ENCODE measurements at regions not wholly inside any gene's neighbourhood (a gene's known extent, or its start where the extent isn't known, plus 50 kb on each side); places are given as distances from the start of the nearest gene placed in this dataset.

DNA sequence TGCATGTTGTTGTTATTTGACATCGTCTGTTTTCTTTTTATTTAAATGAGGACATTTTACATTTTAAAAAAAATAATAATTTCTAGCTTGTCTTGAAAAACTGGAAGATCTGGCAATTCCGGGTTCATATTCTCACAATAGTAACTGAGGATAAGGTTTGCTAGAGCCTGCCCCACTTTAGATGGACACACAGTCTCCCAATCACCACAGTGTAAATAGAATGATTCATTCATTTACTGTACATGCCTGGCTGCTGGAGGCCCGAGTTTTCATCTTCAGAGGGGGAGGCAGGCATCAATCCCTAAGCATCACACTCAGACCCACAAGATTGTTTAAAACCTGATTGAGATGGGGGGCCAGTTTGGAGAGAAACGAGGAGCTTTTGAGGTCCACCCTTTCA lies 2039.7 kb upstream of the WWC1 start:
- no peak overlapping the region for H3K27ac ChIP-seq
- TF ChIP-seq ZFX (IDR thresholded peaks at IDR 0.05; ENCODE audit: borderline replicate concordance): no peak
- TF ChIP-seq, protein P1, sequence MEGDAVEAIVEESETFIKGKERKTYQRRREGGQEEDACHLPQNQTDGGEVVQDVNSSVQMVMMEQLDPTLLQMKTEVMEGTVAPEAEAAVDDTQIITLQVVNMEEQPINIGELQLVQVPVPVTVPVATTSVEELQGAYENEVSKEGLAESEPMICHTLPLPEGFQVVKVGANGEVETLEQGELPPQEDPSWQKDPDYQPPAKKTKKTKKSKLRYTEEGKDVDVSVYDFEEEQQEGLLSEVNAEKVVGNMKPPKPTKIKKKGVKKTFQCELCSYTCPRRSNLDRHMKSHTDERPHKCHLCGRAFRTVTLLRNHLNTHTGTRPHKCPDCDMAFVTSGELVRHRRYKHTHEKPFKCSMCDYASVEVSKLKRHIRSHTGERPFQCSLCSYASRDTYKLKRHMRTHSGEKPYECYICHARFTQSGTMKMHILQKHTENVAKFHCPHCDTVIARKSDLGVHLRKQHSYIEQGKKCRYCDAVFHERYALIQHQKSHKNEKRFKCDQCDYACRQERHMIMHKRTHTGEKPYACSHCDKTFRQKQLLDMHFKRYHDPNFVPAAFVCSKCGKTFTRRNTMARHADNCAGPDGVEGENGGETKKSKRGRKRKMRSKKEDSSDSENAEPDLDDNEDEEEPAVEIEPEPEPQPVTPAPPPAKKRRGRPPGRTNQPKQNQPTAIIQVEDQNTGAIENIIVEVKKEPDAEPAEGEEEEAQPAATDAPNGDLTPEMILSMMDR (IDR thresholded peaks at IDR 0.05): no peak

DNA sequence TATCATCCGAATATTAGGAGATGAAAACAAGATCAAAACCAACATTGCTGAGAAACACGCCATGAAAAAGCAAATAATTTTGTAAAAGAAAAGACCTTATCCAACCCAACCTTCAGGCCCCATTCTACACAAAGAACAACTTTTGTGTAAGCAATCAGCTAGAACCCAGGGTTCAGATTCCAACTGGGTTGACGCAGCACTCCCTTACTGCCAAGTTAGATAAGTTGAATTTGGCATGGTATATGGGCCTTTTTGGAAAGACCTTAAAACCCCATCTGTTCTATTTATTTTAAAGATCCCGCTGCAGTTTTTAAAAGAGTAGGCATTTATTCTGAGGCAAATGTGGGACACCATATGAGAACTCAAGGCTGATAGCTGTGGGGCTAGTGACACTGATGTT lies 2033.8 kb upstream of the WWC1 start:
- TF ChIP-seq, protein P1 (IDR thresholded peaks at IDR 0.05): no peak
- TF ChIP-seq ZFX (IDR thresholded peaks at IDR 0.05; ENCODE audit: borderline replicate concordance): no peak
- no peak overlapping the region for H3K27ac ChIP-seq

DNA sequence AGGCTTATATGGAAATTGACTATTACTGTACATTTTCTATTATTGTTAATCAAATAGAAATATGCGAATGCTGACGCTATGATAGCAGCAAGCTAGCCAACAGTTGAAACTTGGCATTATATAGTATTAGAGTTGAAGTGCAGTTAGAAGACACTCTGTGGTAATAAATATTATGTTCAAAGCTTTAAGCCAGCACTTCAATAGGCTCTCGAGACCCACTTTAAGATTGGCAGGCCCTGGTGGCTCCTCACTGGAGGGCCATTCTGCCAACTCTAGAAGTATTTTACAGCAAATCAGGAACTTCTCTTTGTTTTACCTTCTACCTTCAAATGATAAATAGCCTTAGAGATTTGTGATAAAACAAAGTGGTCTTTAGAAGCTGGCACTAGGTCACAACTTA lies 2029.0 kb upstream of the WWC1 start:
- TF ChIP-seq, protein P1 (IDR thresholded peaks at IDR 0.05): no peak
- TF ChIP-seq ZFX (IDR thresholded peaks at IDR 0.05; ENCODE audit: borderline replicate concordance): no peak
- no peak overlapping the region for H3K27ac ChIP-seq

DNA sequence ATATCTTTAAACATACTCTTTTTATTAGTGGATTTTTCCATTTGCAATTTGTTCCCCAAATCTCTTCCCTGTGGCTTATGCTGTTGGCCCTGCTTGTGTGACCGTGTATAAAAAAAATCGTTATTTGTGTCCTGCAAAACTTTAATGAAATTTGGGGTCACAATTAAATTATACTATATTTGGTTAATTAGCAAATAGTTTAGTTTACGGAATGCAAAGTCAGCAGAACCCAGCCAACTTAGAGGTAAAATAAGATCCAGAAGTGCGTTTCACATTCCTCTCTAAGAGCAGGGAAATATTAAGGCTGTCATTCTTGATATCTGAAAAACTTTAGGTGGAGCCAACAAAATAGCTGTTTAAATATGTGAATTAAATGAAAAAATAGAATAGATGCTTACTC lies 2023.5 kb upstream of the WWC1 start:
- no peak overlapping the region for H3K27ac ChIP-seq
- TF ChIP-seq, protein P1 (IDR thresholded peaks at IDR 0.05): no peak
- TF ChIP-seq ZFX (IDR thresholded peaks at IDR 0.05; ENCODE audit: borderline replicate concordance): no peak

DNA sequence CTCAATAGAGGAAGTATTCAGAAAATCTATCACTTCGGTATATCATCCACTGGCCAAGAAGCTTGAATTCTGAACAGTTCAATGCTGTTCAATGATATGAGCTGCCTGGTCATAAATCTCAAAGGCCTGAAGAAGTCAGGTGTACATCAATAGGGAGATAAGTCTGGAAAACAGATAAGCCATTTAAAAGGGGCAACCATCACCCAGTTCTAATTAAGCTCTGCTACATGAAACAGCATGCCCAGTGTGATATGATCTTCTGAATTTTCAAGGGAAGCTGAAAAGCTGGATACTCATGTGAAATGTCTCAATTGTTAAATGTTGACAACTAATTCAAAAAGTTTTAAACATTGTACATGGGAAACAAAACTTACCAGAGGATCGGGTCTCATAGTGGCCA lies 2020.7 kb upstream of the WWC1 start:
- TF ChIP-seq ZFX (IDR thresholded peaks at IDR 0.05; ENCODE audit: borderline replicate concordance): no peak
- TF ChIP-seq, protein P1 (IDR thresholded peaks at IDR 0.05): no peak
- H3K27ac ChIP-seq: no peak overlapping the region

DNA sequence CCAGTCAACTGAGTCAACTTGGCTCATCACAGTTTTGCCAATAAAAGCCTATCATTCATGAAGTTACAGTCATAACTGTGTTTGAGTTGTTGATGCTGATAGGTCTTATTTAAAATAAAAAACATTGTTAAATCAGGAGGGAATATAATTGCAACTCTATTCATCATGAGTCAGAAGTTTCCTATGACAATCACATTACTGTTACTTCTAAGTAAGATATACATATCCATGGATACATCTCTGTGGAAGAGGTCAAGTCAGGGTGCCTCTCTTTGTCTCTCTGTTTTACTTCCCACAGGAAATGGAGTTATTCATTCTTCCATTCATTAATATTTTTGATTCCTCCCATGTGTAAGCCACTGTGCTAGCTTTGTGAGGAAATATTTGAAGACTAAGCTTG lies 2015.4 kb upstream of the WWC1 start:
- no peak overlapping the region for H3K27ac ChIP-seq
- TF ChIP-seq, protein P1 (IDR thresholded peaks at IDR 0.05): no peak
- TF ChIP-seq ZFX (IDR thresholded peaks at IDR 0.05; ENCODE audit: borderline replicate concordance): no peak

DNA sequence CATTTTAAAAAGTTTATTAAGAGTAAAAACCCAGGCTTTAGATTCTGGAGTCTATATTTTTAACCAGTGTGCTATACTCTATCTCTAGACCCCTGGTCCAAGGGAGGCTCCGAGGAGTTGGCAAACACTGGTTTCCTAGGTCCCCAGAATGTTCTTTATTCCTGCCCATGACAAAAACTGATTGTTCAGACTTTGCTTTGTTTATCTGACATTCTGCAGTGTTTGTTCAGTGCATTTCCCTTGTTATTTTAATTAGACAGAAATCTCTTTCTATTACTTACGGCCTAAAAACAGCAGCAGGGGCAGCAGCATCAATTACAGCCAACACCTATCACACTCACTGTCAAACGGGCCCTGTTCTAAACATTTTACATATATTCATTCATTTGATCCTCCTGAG lies 2011.6 kb upstream of the WWC1 start:
- TF ChIP-seq ZFX (IDR thresholded peaks at IDR 0.05; ENCODE audit: borderline replicate concordance): no peak
- TF ChIP-seq, protein P1 (IDR thresholded peaks at IDR 0.05): no peak

More for the DNA sequence above, 2011.6 kb upstream of the WWC1 start:
- no peak overlapping the region for H3K27ac ChIP-seq
